ENCODE measurements at regions not wholly inside any gene's neighbourhood (a gene's known extent, or its start where the extent isn't known, plus 50 kb on each side); places are given as distances from the start of the nearest gene placed in this dataset.

- H2AFZ ChIP-seq (ENCODE audit: low read depth, low read length, poor library complexity, severe bottlenecking) = no peak overlapping the region
- H3K4me2 ChIP-seq (ENCODE audit: low read length) = no peak overlapping the region
- H3K9me3 ChIP-seq (ENCODE audit: control insufficient read depth in 1 of 2, insufficient read depth in 1 of 2, low read depth in 1 of 2, low read length in 2 of 2) = peaks cover 0 to 7% of the 10 kb centered on the region in 2 experiments; a peak in 1 of 4 replicates
- no peak overlapping the region for H3K4me3 ChIP-seq (replicated peaks in 1 of 2; ENCODE audit: low read depth in 1 of 2, low read length in 2 of 2)
- H3K27me3 ChIP-seq (ENCODE audit: insufficient read depth, low read length) = no peaks in the 10 kb centered on the region
- no TSS peak for BruUV-seq (replicated peaks)
- peaks cover 34 to 74% of the 10 kb centered on the region in 2 experiments for H3K4me1 ChIP-seq (ENCODE audit: control insufficient read depth in 1 of 2, insufficient read depth in 2 of 2, low read length in 2 of 2)
- ATAC-seq = no peak
- H3K27ac ChIP-seq (ENCODE audit: low read depth, low read length) = no peak overlapping the region; the same call in 1 of the 2 replicates
- no peaks in the 10 kb centered on the region for H3K36me3 ChIP-seq (ENCODE audit: control insufficient read depth in 1 of 2, insufficient read depth in 2 of 2, low read length in 2 of 2)
- TF ChIP-seq TCF7L2 (IDR thresholded peaks at IDR 0.05; ENCODE audit: borderline replicate concordance, extremely low read depth, insufficient read depth, insufficient read length) (no peak), YY1 (IDR thresholded peaks at IDR 0.05; ENCODE audit: extremely low read depth, insufficient replicate concordance, low read depth, low read length) (no peak), RAD21 (IDR thresholded peaks at IDR 0.05; ENCODE audit: low read depth) (no peak), EGR1 (IDR thresholded peaks at IDR 0.05; ENCODE audit: low read depth) (no peak), EZH2 (IDR thresholded peaks at IDR 0.05) (no peak), MAX (IDR thresholded peaks at IDR 0.05) (no peak), EZH2phosphoT487 (IDR thresholded peaks at IDR 0.05; ENCODE audit: borderline replicate concordance) (no peak), ZNF274 (IDR thresholded peaks at IDR 0.05; ENCODE audit: low read depth, low read length) (no peak), REST (IDR thresholded peaks at IDR 0.05; ENCODE audit: low read depth) (no peak), CEBPB (IDR thresholded peaks at IDR 0.05; ENCODE audit: low read depth) (no peak), ZBTB33 (IDR thresholded peaks at IDR 0.05; ENCODE audit: extremely low read depth, insufficient replicate concordance, low read length) (no peak), CBX3 (IDR thresholded peaks at IDR 0.05; ENCODE audit: low read depth) (no peak), SP1 (IDR thresholded peaks at IDR 0.05; ENCODE audit: low read depth) (no peak), ZFX (IDR thresholded peaks at IDR 0.05) (no peak), JUND (IDR thresholded peaks at IDR 0.05) (no peak), SRF (IDR thresholded peaks at IDR 0.05; ENCODE audit: low read depth) (no peak)
- TF ChIP-seq, protein P1, sequence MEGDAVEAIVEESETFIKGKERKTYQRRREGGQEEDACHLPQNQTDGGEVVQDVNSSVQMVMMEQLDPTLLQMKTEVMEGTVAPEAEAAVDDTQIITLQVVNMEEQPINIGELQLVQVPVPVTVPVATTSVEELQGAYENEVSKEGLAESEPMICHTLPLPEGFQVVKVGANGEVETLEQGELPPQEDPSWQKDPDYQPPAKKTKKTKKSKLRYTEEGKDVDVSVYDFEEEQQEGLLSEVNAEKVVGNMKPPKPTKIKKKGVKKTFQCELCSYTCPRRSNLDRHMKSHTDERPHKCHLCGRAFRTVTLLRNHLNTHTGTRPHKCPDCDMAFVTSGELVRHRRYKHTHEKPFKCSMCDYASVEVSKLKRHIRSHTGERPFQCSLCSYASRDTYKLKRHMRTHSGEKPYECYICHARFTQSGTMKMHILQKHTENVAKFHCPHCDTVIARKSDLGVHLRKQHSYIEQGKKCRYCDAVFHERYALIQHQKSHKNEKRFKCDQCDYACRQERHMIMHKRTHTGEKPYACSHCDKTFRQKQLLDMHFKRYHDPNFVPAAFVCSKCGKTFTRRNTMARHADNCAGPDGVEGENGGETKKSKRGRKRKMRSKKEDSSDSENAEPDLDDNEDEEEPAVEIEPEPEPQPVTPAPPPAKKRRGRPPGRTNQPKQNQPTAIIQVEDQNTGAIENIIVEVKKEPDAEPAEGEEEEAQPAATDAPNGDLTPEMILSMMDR (IDR thresholded peaks at IDR 0.05 in 2 of 3, conservative IDR thresholded peaks at IDR 0.05 in 1 of 3; ENCODE audit: borderline replicate concordance in 1 of 3, insufficient read depth in 1 of 3, low read depth in 2 of 3, low read length in 2 of 3) = no peak
- TF ChIP-seq, protein P2, sequence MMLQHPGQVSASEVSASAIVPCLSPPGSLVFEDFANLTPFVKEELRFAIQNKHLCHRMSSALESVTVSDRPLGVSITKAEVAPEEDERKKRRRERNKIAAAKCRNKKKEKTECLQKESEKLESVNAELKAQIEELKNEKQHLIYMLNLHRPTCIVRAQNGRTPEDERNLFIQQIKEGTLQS (IDR thresholded peaks at IDR 0.05) = no peak
- H4K20me1 ChIP-seq (ENCODE audit: insufficient read depth) = no peaks in the 10 kb centered on the region
- POLR2A ChIA-PET = no interaction called here
- RAD21 ChIA-PET (ENCODE audit: low non-redundant PET in 1 of 2, low total read pairs in 2 of 2, uncharacterized antibody in 2 of 2, unreplicated experiment in 2 of 2) = no interaction called here
- H3K79me2 ChIP-seq (ENCODE audit: insufficient read depth, low read length) = no peaks in the 10 kb centered on the region
- H3K9me2 ChIP-seq (ENCODE audit: insufficient read depth) = no peaks in the 10 kb centered on the region
- intact Hi-C loops (cut with micrococcal nuclease) = no loop called here
- H3K9ac ChIP-seq (ENCODE audit: low read length) = no peak overlapping the region
- DNase-seq (ENCODE audit: low read depth, low spot score) = no peak
- CTCF ChIA-PET = no interaction called here
These were observed 72.3 kb downstream of the MRPL14 start for GRCh38 chr6:44054721-44055559.

Measured in HCT116 (cell line).